HG02852 (cell line): ENCODE measurements at regions not wholly inside any gene's neighbourhood (a gene's known extent, or its start where the extent isn't known, plus 50 kb on each side); places are given as distances from the start of the nearest gene placed in this dataset.

Experiments used
- ATAC-seq: cut with Tn5 transposase; IDR thresholded peaks from one replicate; pipeline ENCODE4 v1.9.1; 2021; ENCODE audit warnings: mild to moderate bottlenecking, moderate library complexity; ENCODE audit not compliant: unreplicated experiment

GRCh38 chr18:10266334-10266590, 188.2 kb upstream of the APCDD1 start:
- no peak for ATAC-seq

- ATAC-seq = no peak
Observed at GRCh38 chr18:10269261-10269660, 185.2 kb upstream of the APCDD1 start.

- ATAC-seq = no peak
Observed at GRCh38 chr18:10270151-10270571, 184.3 kb upstream of the APCDD1 start.

GRCh38 chr18:10271481-10271880, 183.0 kb upstream of the APCDD1 start:
- ATAC-seq = no peak

GRCh38 chr18:10274301-10274700, 180.1 kb upstream of the APCDD1 start:
- no peak for ATAC-seq

GRCh38 chr18:10275486-10275885, 178.9 kb upstream of the APCDD1 start:
- no peak for ATAC-seq

- no peak for ATAC-seq
Observed at GRCh38 chr18:10278265-10278664, 176.2 kb upstream of the APCDD1 start.

GRCh38 chr18:10279471-10279870, 175.0 kb upstream of the APCDD1 start:
- ATAC-seq = no peak

GRCh38 chr18:10279905-10280644, 174.4 kb upstream of the APCDD1 start:
- no peak for ATAC-seq

- no peak for ATAC-seq
Observed at GRCh38 chr18:10284540-10285282, 169.7 kb upstream of the APCDD1 start.

GRCh38 chr18:10285283-10285640, 169.2 kb upstream of the APCDD1 start:
- no peak for ATAC-seq

GRCh38 chr18:10286580-10287150, 167.8 kb upstream of the APCDD1 start:
- ATAC-seq = no peak

- no peak for ATAC-seq
Observed at GRCh38 chr18:10289251-10289650, 165.2 kb upstream of the APCDD1 start.

GRCh38 chr18:10289951-10290637, 164.3 kb upstream of the APCDD1 start:
- no peak for ATAC-seq

GRCh38 chr18:10290638-10291235, 163.7 kb upstream of the APCDD1 start:
- ATAC-seq = no peak

GRCh38 chr18:10291568-10291981, 162.9 kb upstream of the APCDD1 start:
- no peak for ATAC-seq

- no peak for ATAC-seq
Observed at GRCh38 chr18:10293966-10294365, 160.5 kb upstream of the APCDD1 start.

GRCh38 chr18:10295751-10296150, 158.7 kb upstream of the APCDD1 start:
- ATAC-seq = no peak

GRCh38 chr18:10296491-10296890, 157.9 kb upstream of the APCDD1 start:
- no peak for ATAC-seq

GRCh38 chr18:10297086-10297485, 157.3 kb upstream of the APCDD1 start:
- ATAC-seq = no peak

- ATAC-seq = no peak
Observed at GRCh38 chr18:10298346-10298745, 156.1 kb upstream of the APCDD1 start.
